K562 (cell line): ENCODE measurements at regions not wholly inside any gene's neighbourhood (a gene's known extent, or its start where the extent isn't known, plus 50 kb on each side); places are given as distances from the start of the nearest gene placed in this dataset.
A peak's percentile ranks its signal among the peaks of the same experiment; 100 is the strongest.

Experiments
- ATAC-seq: fragments of 200-7000 bp; cut with Tn5 transposase; 3 replicates; pipeline ENCODE4 v1.9.1; 2020; ENCODE audit warnings: moderate library complexity
- BruUV-seq: library from RNA; stranded (reverse); fragments of 400-500 nt; replicated peaks from 2 replicates; lab custom pipeline; 2021; lab: Mats Ljungman, UMichigan
- CTCF ChIA-PET: fragments of 300-600 bp; formaldehyde crosslinking; extraction: SDS; loops from one replicate; lab custom pipeline; 2021; ENCODE audit warnings: low intra/inter-chr PET ratio; lab: Yijun Ruan, JAX
- POLR2A ChIA-PET: fragments of 300-600, 350-650 bp; sonication (Branson Sonifier 250); formaldehyde crosslinking; extraction: SDS; loops from one replicate; lab custom pipeline; 2021; ENCODE audit warnings: antibody characterized with exemption, inconsistent platforms; lab: Yijun Ruan, JAX
- DNase-seq, 4 experiments: peaks; one replicate each; pipeline versions ENCODE4 v3.0.0 to v3.0.0-alpha.2; 2011 to 2018; ENCODE audit warnings: low spot score in 3 of 4, mixed read lengths in 3 of 4; ENCODE audit errors: extremely low read depth in 1 of 4
- FAIRE-seq: peaks from 2 replicates; lab custom pipeline; 2011; peaks lifted over from hg19 to GRCh38; lab: Jason Lieb, UNC
- H2AFZ ChIP-seq: 2 replicates; pipeline ENCODE4 v1.6.0; 2011; ENCODE audit warnings: low read depth, low read length, control low read depth, inconsistent platforms
- H3K27ac ChIP-seq: fragments of 200-600 bp; 3 replicates; pipeline ENCODE4 v1.8.0; 2011; ENCODE audit warnings: low read depth, mild to moderate bottlenecking, control low read depth, inconsistent platforms, low read length, moderate library complexity, mixed read lengths; ENCODE audit errors: extremely low read depth
- H3K27me3 ChIP-seq, 2 experiments: fragments of 300-600 bp in 1 of 2; 2 replicates in 1 of 2; 3 replicates in 1 of 2; pipeline versions ENCODE4 v1.6.0 to v1.8.0; 2011; ENCODE audit warnings: inconsistent platforms in 2 of 2, low read length in 2 of 2, mild to moderate bottlenecking in 1 of 2, mixed read lengths in 1 of 2, moderate library complexity in 1 of 2; ENCODE audit not compliant: control insufficient read depth in 2 of 2, insufficient read depth in 2 of 2
- H3K36me3 ChIP-seq: fragments of 300-600 bp; 3 replicates; pipeline ENCODE4 v1.8.0; 2011; ENCODE audit warnings: mild to moderate bottlenecking, low read length, inconsistent platforms; ENCODE audit not compliant: control insufficient read depth, insufficient read depth
- H3K4me1 ChIP-seq, 2 experiments: fragments of 200-600 bp in 1 of 2; replicated peaks in 1 of 2; 2 replicates in 1 of 2; 3 replicates in 1 of 2; pipeline versions ENCODE4 v1.5.1 to v1.8.0; 2011; ENCODE audit warnings: inconsistent platforms in 2 of 2, low read length in 2 of 2, mild to moderate bottlenecking in 1 of 2, mixed read lengths in 1 of 2, moderate library complexity in 1 of 2; ENCODE audit not compliant: control insufficient read depth in 2 of 2, insufficient read depth in 2 of 2
- H3K4me2 ChIP-seq: 2 replicates; pipeline ENCODE4 v1.6.1; 2011; ENCODE audit warnings: low read length, control low read depth, inconsistent platforms, mixed read lengths; ENCODE audit not compliant: insufficient read depth
- H3K4me3 ChIP-seq: fragments of 200-600 bp; sonication (generic), shearing (Covaris generic); 2 replicates; pipeline ENCODE4 v1.5.1; 2016; ENCODE audit warnings: control low read depth, inconsistent platforms
- H3K79me2 ChIP-seq: fragments of 200-600 bp; 3 replicates; pipeline ENCODE4 v1.8.0; 2011; ENCODE audit warnings: low read length, inconsistent platforms; ENCODE audit not compliant: control insufficient read depth, insufficient read depth
- H3K9ac ChIP-seq, 2 experiments: 2 replicates each; pipeline versions ENCODE4 v1.6.0 to v1.6.1; 2011; ENCODE audit warnings: low read depth in 2 of 2, low read length in 2 of 2, control low read depth in 1 of 2, inconsistent platforms in 1 of 2, mild to moderate bottlenecking in 1 of 2, mixed read lengths in 1 of 2; ENCODE audit not compliant: insufficient read depth in 1 of 2
- H3K9me1 ChIP-seq: one replicate; pipeline ENCODE4 v1.6.0; 2011; ENCODE audit warnings: inconsistent platforms, mild to moderate bottlenecking, low read length, moderate library complexity; ENCODE audit not compliant: control insufficient read depth, insufficient read depth
- H3K9me3 ChIP-seq: replicated peaks from 2 replicates; pipeline ENCODE4 v1.5.1; 2011; ENCODE audit warnings: low read depth, low read length, inconsistent platforms; ENCODE audit not compliant: control insufficient read depth, insufficient read depth
- H4K20me1 ChIP-seq: replicated peaks from 2 replicates; pipeline ENCODE4 v1.6.1; 2011; ENCODE audit warnings: low read length, inconsistent platforms, mixed read lengths; ENCODE audit not compliant: control insufficient read depth, insufficient read depth
- ADNP ChIP-seq: fragments of 200-800 bp; sonication (Bioruptor generic); IDR thresholded peaks from 2 replicates; pipeline ENCODE4 v1.6.1; 2016; ENCODE audit warnings: missing genetic modification characterization, missing compliant biosample characterization
- C11orf30 ChIP-seq: fragments of 450-650 bp; IDR thresholded peaks from 2 replicates; pipeline ENCODE4 v1.6.1; 2016; ENCODE audit warnings: low read depth, mild to moderate bottlenecking
- HDAC2 ChIP-seq: fragments of 450-650 bp; IDR thresholded peaks from 2 replicates; pipeline ENCODE4 v1.6.1; 2016; ENCODE audit warnings: mild to moderate bottlenecking
- MAFF ChIP-seq: IDR thresholded peaks from 2 replicates; pipeline ENCODE4 v1.6.1; 2012; ENCODE audit warnings: low read length, improper control_type of control experiment
- SIN3A ChIP-seq, 2 experiments: fragments of 150-350 bp in 1 of 2; IDR thresholded peaks; 2 replicates each; pipeline ENCODE4 v1.6.1; 2011 to 2016; ENCODE audit warnings: borderline replicate concordance in 2 of 2, low read depth in 2 of 2, low read length in 2 of 2, mild to moderate bottlenecking in 2 of 2, moderate library complexity in 2 of 2; ENCODE audit not compliant: control insufficient read depth in 1 of 2
- ZNF197 ChIP-seq: fragments of 200-800 bp; sonication (Bioruptor generic); IDR thresholded peaks from 2 replicates; pipeline ENCODE4 v1.6.1; 2016; ENCODE audit warnings: low read depth, missing genetic modification characterization, missing compliant biosample characterization
- ZNF316 ChIP-seq: fragments of 450-650 bp; IDR thresholded peaks from 2 replicates; pipeline ENCODE4 v1.6.1; 2016
- ZNF384 ChIP-seq: IDR thresholded peaks from 2 replicates; pipeline ENCODE4 v1.6.1; 2012; ENCODE audit warnings: low read depth, low read length, improper control_type of control experiment
- WGBS: fragments of 100-300 bp; shearing (Covaris generic); methylation state at CpG from one replicate; pipeline ENCODE4 v1.1.6; 2016; ENCODE audit warnings: low coverage, mixed read lengths; ENCODE audit not compliant: insufficient coverage; ENCODE audit errors: missing lambda C conversion rate; 5-methylcytosine and 5-hydroxymethylcytosine counted together
- in situ Hi-C: fragments of 300-500 bp; cut with MboI; formaldehyde crosslinking; loops from 4 replicates; pipeline ENCODE4 v1.15.0; 2018; ENCODE audit warnings: inconsistent platforms, mixed read lengths
- intact Hi-C: fragments of 100-400 bp; cut with micrococcal nuclease; formaldehyde crosslinking; loops from 2 replicates; pipeline ENCODE4 v1.14.2; 2022

DNA sequence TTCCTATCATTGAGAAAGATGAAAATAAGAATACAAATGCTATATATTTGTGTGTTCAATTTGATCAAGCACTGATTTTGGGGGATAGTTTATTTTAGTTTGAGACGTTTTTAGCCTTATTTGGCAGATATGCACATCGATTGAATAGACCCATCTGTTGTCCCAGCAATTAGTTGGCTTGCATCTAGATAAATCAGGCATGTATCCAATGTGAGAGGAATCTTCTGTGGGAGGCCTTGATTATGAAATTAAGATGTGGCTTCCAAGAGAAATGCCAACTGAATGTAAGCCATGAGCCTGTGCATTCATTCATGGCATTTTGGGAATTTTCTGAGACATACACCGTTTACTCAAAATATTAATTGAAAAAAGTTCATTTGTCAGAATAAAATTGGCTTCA, 623.1 kb downstream of the TECRL start (continued):
- TF ChIP-seq SIN3A (IDR thresholded peaks at IDR 0.05; ENCODE audit: borderline replicate concordance in 2 of 2, control insufficient read depth in 1 of 2, low read depth in 2 of 2, low read length in 2 of 2) (no peak), HDAC2 (no peak), ZNF197 (no peak)
- TF ChIP-seq, all 486 proteins: peak for 0

DNA sequence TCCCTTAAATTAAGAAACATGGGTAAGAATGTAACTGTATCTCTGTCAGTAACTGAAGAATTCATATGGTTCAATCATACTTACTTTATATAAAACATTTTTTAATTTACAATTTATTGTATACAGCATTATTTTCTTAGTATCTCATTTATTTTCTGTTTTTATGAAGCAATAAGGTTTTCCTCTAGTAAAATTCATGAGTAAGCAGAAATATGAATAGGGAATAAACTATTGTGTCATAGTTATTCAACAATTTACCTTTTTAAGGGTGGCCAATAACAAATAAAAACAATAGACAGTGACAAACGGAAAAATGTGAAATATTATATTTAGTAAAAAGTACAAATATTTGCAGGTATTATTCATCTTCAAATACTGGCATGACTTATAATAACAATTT, 624.4 kb downstream of the TECRL start:
- CTCF ChIA-PET, result no interaction called here
- Histone ChIP-seq H3K4me3 (no peak overlapping the region), H3K9ac (no peak overlapping the region), H2AFZ (no peak overlapping the region), H3K9me1 (no peaks in the 10 kb centered on the region), H3K79me2 (no peaks in the 10 kb centered on the region), H4K20me1 (no peaks in the 10 kb centered on the region), H3K27me3 (no peaks in the 10 kb centered on the region), H3K9me3 (no peaks in the 10 kb centered on the region; the same call in none of the 2 replicates), H3K27ac (no peak overlapping the region), H3K4me2 (no peak overlapping the region), H3K36me3 (no peaks in the 10 kb centered on the region)
- no peak for FAIRE-seq
- POLR2A ChIA-PET, result no interaction called here
- DNase-seq, result no peak
- intact Hi-C loops, result no loop called here
- no TSS peak for BruUV-seq
- ATAC-seq, result no peak
- TF ChIP-seq ZNF316 (peak; percentile 59; the same call in 1 of the 2 replicates), MAFF (0 out of 2 replicates have a peak, but pooled peaks have one; percentile 12), ZNF384 (no peak), C11orf30 (0 out of 2 replicates have a peak, but pooled peaks have one; percentile 16), ADNP (tag) (no peak)
- TF ChIP-seq, all 486 proteins: peak for 3
- WGBS, result 6% methylated on average over 1 of the region's 1 CpG
- H3K4me1 ChIP-seq, result no peaks in the 10 kb centered on the region
- in situ Hi-C loops, result loop anchor here (25.0 kb wide), 1 partner anchor 523 kb away; no protein-coding TSS in a partner anchor
